ENCODE measurements at regions not wholly inside any gene's neighbourhood (a gene's known extent, or its start where the extent isn't known, plus 50 kb on each side); places are given as distances from the start of the nearest gene placed in this dataset.

DNA sequence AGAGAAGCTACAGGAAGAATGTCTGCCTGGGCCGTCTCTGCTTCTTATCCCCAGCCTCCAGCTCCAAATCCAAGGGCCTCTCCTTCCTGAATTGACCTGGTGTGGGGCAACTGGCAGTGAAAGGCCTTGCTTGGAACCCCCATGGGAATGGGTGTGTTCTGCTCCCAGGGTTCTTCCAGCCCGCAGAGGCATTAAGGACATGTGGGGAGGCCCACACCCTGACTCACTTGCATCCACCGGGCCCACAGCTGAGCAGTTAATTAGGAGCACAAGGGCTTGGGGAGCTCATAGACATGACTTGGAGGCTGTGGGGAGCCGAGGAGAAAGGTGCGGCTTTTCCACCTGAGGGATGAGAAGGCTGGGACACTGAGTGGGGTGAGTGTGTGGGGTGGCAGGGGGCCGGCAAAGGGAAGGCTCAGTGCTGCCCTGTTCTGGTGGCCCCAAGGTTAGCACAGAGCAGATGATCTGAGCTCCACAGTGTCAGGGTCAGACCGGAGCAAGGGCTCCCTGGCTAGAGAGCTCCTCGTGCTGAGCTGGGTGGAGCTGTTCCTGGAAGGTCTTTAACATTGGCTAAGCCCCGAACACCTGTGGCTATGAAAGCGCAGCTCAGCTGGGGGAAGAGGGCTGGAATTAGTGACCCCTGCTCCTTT, 64.5 kb upstream of the NECTIN1 start:
- no peak for DNase-seq (ENCODE audit: low spot score)

DNA sequence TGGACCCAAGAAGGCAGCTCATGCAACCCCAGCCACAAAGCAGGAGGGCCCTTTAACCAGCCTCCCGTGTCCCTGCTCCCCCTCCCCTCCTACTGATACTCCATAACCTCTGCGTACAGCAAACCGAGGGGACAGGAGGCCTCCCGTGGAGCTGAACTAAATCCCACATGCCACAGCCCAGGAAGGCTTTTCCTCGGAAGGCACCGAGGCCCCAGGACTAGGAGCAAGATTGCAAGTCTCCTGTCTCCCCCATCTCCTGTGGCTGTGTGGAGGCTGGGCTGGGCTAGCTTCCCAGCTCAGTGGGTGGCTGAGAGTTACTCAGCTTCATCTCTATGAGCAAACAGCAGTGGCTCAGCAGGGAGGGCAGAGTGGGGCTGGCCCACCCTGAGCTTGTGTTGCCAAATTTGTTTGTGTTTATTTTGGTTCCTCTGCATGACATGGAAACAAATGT, 62.7 kb upstream of the NECTIN1 start:
- no peak for DNase-seq (ENCODE audit: low spot score)

DNA sequence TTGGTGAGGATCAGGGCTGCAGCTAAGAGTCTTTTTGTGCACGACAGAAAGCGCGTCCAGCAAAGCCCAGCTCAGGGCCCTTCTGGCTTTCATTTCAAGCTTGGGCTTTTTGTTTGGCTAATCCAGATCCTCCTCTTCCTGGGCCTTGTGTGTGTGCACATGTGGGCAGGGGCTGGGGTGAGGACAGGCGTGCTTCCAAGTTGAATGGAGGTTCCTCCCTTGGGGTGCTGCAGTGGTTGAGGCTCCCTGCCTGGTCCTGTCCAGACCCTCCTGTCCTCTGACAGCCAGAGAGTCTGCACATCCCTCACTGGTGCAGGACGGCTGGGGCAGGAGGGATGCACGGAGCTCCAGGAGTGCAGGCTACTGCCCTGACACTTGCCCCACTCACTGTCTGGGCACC, 62.0 kb upstream of the NECTIN1 start:
- DNase-seq (ENCODE audit: low spot score) = no peak

DNA sequence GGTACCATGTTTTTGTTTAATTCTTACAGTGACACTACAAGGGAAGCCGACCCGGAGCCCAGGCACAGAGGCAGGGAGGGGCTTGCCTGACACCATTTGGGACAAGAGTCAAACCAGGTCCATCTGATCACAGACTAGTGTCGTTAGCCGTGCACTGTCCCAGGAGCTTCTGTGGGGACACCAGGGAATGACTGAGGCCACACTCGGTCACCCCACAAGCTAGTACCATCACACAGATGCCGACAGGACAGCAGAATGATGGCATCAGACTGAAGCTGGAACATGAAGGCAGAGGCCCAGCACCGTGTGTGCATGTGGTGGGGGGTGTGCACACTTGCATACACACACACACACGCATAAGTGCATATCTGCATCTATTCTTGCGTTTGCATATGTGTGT, 61.5 kb upstream of the NECTIN1 start:
- DNase-seq (ENCODE audit: low spot score) = no peak

DNA sequence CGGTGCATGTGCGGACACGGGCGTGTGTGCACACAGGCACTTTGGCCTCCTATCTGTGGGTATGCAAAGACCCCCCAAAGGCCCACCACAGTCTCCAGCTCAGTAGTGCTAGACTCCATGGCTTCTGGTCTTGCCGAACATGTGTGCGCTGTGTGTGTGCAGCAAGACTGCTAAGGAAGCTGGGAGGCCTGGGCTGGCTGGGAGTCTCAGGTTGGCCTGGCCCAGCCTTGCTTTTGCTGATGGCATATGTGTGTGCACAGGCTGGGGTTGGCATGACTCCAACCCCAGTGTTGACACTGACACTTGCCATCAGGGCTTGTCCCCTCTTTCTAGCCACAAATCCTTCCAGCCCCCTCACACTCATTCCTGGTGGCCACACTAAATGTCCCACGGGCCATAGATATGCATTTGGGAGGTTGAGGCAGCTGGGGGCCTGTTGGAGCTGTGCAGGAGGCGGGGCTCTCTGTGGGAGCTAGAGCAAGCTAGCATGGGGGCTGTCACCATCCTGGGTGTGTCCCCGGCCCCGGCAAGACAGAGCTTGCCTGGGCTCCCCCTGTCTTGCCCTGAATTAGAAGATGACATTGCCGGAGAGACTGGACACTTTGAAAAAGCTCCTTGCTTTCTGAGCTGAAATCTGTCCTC, 60.9 kb upstream of the NECTIN1 start:
- no peak for DNase-seq (ENCODE audit: low spot score)

DNA sequence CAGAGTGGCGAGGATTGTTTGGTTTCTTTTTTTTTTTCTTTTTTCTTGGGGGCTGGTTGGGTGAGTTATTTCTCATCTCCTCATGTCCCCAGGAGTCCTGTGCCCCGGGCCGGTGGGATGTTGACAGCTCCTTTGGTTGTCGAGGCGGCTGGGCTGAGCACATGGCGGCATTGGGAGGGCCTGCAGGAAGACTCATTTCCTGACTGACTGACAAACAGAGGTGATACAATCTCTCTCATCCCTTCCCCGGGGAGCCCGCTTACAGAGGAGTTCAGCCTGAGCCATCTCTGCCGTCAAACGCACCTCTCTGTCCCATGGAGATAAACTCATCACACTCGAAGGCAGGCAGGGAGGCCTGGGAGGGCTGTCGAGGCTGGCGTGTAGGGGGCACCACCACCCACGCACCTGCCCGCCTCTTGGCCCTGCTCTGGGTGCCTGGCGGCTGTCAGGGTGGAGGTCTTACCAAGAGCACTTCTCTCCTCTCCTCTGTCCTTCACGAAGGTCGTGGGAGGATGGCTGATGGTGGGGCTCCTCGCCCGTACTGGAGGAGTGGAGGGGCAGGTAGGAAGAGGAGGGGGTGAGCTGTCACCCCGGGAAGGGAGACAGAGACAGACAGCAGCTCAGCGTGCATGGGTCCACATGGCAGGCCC, 60.0 kb upstream of the NECTIN1 start:
- DNase-seq (ENCODE audit: low spot score) = no peak

DNA sequence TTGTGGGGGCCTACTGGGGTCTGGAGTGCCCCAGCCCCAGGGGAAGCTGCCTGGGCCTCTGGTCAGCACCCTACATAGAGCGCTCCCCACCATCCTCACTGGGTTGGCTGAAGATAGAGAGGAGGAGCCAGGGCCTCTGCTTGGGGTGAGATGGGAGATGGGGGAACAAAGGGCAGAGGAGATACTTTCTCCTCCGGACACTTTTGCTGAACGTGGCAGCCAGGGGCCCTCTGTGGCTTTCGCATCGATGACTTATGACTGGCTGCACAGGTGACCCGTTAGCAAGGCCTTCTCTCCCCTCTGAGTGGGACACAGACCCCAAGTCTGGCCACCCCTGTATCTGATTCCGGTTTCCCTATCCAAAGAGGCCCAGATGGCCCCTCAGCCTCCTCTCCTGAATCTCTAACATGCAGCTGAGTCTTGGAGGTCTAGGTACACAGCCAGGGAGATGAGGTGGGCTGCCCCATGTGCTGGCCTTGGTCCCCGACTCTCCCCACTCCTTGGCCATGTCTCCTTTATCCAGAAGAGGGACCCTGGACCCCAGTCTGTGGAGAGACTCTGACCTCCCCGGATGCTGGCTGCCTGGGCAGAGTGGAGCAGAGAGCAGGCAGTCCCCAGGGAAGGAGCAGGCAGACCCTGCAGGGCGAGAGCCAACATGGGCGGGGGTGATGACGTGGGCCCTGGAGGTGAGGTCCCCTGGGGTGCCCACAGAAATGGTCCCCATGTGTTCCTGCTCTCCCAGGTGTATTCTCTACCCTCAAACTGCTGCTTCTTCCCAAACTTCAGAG, 59.3 kb upstream of the NECTIN1 start:
- no peak for DNase-seq (ENCODE audit: low spot score)

DNA sequence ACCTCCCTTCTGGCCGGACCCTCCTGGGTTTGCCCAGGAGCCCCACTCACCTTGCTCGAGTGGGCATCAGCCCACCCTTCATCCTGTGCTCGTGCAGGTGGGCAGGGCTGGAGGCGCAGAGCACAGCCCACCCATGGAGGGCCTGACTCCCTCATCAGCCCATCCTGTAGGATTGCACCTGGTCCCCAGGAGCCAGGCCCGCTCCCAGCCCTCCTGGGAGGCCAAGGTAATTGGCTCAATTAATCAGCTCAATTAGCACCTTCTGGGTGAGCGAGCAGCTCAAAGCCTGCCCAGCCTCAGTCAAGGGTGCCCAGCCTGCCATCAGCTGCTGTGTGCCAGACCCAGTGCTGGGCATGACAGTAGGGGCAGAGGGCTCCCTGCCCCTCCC, 58.1 kb upstream of the NECTIN1 start:
- DNase-seq (ENCODE audit: low spot score) = no peak

DNA sequence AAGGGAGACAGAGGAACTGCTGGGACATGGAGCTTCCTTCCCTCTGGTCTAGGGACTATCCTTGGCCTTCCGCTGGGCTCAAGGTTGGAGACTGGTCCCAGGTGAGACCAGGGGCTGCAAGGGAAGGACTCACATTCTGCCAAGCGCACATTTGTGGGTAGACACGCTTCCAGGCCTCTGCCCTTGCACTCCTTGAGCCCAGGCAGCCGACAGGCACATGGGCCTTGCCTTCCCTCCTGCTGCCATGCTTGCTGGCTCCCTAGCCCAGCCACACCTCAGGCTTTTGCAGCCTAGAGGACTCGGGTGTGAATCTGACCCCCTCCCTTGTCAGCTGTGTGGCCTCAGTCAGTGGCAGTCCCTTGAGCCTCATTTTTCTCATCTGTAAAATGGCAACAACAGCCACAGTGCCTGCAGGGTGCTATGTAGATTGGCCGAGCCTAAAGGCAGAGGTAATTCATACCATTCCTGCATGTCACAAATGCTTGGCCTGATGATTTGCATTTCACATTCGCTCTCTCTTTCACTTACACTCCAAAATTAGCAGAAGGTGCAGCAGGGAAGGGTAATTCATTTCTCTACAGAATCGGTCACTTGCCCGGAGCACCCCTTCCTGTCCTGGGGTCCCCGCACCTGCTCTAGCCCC, 57.6 kb upstream of the NECTIN1 start:
- DNase-seq (ENCODE audit: low spot score) = no peak

DNA sequence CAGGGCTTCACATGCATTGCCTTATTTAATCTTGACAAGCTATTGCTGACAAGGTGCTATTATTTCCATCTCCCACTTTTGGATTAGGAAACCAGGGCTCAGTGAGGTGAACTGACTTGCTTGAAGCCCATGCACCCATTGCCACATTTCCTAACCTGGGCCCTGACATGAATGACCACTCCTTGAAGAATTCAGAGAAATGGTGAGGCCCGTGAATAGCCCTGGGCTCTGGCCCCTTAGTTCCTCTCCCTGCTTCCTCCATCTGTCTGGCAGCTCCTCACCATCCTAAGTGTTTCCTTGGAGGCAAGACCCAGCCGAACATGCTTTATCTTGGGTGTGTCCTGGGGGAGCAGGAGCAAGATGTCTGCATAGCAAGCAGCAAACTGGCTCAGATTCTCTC, 56.1 kb upstream of the NECTIN1 start:
- DNase-seq (ENCODE audit: low spot score) = no peak

DNA sequence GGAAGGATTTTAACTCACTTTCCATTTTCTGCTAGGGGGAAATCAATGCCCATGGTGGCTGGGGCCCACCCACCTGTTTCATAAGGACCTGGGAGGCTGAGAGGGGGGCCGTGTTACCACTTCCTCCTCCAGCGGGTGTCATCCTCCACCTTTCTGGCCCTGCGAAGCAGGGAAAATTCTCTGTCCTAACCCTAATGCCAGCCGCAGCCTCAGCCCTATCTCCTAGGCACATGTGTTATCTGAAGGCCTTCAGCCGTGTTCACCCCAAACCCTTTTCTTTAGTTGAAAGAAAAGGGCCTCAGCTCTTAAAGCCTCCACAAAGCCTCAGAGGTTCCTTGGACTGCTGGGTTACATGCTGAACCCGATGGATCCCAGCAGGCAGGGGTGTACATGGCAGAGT, 55.4 kb upstream of the NECTIN1 start:
- DNase-seq (ENCODE audit: low spot score) = no peak

DNA sequence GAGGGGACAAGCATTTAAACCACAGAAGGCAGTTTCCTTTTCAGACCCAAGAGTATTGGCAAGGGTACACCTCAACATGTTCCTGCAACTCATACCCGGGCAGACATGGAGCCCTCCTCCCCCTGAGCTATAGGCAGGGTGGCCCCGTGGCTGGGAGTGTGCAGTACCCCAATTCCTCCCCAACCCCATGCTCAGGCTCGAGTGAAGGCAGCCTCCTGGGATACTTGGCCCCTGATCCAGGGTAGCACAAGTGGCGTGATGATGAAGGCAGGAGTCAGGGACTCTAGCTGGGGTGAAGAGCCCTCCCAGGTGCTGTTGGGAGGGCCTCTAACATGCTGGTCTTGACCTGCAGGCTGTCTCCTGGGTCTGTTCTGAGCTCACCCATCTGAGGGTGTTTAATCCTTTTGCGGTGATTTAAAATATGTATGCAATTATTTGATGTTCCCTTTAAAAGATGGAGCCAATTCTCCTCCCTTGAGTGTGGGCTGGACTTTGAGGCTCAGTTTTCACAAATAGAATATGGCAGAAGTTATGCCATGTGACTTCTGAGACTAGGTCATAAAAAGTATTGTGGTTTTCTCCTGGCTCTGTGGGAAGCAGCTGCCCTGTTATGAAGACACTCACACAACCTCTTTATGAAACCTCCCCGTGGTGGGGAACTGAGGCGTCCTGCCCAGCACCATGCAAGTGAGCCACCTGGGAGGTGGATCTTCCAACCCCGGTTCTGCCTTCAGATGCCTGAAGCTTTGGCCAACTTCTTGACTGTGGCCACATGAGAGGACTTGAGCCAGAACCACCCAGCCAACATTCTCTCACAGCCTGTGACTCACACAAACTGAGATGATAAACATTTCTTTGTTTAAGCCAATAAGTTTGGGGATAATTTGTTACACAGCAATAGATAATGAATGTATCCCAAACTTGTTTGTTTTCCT, 54.7 kb upstream of the NECTIN1 start:
- peak; percentile 50 for DNase-seq (ENCODE audit: low spot score)

DNA sequence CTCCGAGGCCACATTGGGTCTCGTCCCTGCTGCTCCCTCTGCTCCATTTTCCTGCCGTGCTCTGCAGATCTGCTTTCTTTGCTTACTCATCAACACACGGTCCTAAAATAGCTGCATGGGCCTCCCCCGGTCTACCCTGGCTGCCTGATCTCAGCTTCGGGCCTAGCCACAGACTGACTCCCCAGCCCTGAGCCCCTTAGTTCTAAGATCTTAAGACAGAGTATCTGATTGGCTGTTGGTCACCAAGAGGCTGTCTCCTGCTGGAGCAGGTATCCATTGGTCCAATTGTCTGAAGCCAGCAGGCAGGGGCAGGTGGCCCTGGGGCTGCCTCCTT, 53.7 kb upstream of the NECTIN1 start:
- no peak for DNase-seq (ENCODE audit: low spot score)

DNA sequence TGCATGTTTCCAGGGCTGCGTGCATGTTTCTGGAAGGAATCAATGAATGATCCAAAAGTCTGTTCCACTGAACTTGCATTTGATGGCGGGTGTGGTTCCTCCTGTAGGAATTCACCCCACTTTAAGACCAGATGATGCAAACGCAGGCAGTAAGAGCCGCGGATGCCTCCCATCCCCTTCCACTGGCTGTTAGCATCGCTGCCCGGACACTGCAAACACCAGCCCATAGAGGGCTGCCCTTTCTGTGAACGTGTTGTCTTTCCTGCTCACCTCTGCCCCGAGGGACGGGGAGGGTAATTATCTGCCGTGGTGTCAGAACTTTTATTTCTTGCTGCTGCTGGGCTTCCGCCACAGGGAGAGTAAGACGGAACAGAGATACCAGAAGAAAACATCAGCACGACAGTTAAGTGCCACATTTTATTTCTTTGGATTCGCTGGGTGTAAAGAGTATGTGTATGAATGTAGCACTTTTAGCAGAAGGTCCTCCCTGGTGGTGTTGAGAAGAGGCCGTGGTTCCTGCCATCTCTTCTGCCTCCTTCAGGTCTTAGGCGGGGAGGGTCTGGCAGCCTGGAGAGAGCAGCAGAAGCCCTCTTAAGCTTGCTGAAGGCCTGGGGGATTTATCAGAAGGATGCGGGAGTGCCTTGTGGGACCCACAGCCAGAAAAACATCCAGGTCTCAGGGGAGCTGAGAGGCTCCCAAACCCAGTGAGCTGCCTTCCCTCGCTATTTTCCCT, 53.2 kb upstream of the NECTIN1 start:
- DNase-seq (ENCODE audit: low spot score) = no peak

DNA sequence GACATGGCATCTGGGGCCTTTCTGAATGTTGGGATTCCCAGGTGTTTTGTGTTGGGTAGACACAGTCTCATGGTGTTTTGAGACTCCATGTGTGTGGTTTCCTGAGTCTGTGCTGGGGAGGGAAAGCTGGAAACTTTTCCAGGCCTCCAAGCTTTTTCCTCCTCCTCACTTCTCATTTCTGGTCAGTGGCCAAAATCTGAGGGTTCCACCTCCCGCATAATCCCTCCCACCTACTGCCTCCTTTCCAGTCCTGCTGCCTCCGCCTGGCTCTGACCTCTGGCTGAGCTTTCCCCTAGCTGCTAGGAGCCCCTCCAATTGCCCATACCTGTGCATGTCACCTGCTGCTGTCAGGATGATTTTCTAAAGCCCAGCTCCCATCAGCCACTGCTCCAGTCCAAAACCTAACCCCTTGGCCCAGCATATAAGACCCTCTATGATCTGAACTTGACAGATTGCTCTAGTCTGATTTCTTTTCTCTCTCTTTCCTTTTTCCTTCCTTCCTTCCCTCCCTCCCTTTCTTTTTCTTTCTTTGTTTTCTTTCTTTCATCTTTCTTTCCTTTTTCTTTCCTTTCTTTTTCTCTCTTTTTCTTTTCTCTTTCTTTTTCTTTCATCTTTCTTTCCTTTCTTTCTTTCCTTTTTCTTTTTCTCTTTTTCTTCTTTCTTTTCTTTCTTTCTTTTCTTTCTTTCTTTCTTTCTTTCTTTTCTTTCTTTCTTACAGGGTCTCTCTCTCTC, 51.4 kb upstream of the NECTIN1 start:
- DNase-seq (ENCODE audit: low spot score) = no peak

DNA sequence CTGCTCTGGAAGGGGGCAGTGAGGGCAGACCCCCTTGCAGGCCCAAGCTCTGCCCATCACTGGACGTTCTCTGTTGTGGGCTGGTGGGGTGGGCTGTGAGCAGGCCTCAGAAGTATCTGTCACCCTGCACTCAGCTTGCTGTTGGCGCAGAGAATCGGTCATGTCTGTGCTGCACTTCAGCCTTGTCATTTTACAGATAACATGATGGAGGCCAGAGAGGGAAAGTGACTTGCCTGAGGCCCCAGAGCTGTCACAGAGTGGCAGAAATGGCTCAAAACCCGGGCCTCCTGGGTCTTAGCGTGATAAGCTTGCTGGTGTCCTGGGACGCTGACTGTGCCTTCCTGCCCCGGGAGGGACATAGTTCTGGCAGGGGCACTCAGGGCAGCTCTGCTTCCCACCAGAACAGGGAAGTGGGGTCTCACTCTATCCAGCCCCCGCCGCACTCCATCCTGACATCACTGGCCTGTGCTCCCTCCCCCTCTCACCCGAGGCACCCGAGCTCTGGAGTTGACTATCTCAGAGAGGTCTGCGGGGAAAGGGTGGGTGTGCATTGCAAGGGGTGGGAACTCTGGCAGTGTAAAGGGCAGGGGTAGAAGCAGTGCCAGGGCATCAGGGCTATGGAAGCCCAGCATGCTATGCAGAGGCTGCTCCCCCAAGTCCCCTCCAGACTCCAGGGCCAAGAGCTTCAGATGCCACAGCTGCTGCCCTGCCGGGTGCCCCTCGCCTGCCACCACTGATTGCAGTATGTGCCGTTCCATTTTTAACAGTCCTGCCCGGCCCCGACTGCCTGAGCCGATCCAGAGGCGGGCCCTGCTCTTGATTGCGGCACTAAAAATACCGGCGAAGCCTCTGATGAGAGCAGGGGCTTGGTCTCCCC, 50.4 kb upstream of the NECTIN1 start:
- DNase-seq (ENCODE audit: low spot score) = no peak
